GM18907 (cell line): ENCODE measurements at regions not wholly inside any gene's neighbourhood (a gene's known extent, or its start where the extent isn't known, plus 50 kb on each side); places are given as distances from the start of the nearest gene placed in this dataset.

ENCODE experiments used
- ATAC-seq: cut with Tn5 transposase; IDR thresholded peaks from one replicate; pipeline ENCODE4 v1.9.1; 2021; ENCODE audit warnings: mild to moderate bottlenecking, moderate library complexity; ENCODE audit not compliant: unreplicated experiment

GRCh38 chr14:82511399-82511798 is 977.7 kb upstream of the SEL1L start:
- no peak for ATAC-seq

- ATAC-seq, result no peak
Measured at GRCh38 chr14:82520765-82521164, 987.1 kb upstream of the SEL1L start.

- ATAC-seq, result no peak
Measured at GRCh38 chr14:82521191-82521590, 987.5 kb upstream of the SEL1L start.

- no peak for ATAC-seq
Measured at GRCh38 chr14:82528016-82528415, 994.4 kb upstream of the SEL1L start.

- no peak for ATAC-seq
Measured at GRCh38 chr14:82533351-82533750, 999.7 kb upstream of the SEL1L start.

GRCh38 chr14:82536566-82536965 is 1002.9 kb upstream of the SEL1L start:
- ATAC-seq, result no peak

GRCh38 chr14:82537831-82538230 is 1004.2 kb upstream of the SEL1L start:
- ATAC-seq, result no peak

- no peak for ATAC-seq
Measured at GRCh38 chr14:82546401-82546800, 1012.7 kb upstream of the SEL1L start.

- ATAC-seq, result no peak
Measured at GRCh38 chr14:82549306-82549990, 1015.8 kb upstream of the SEL1L start.

- no peak for ATAC-seq
Measured at GRCh38 chr14:82562881-82563280, 1029.2 kb upstream of the SEL1L start.

GRCh38 chr14:82565825-82566224 is 1032.2 kb upstream of the SEL1L start:
- no peak for ATAC-seq

- no peak for ATAC-seq
Measured at GRCh38 chr14:82587226-82587625, 1053.6 kb upstream of the SEL1L start.

GRCh38 chr14:82595466-82595865 is 1061.8 kb upstream of the SEL1L start:
- ATAC-seq, result no peak

GRCh38 chr14:82602794-82603193 is 1069.1 kb upstream of the SEL1L start:
- no peak for ATAC-seq

GRCh38 chr14:82604819-82605218 is 1071.2 kb upstream of the SEL1L start:
- no peak for ATAC-seq

GRCh38 chr14:82621881-82622450 is 1088.3 kb upstream of the SEL1L start:
- no peak for ATAC-seq

GRCh38 chr14:82626156-82627066 is 1092.8 kb upstream of the SEL1L start:
- no peak for ATAC-seq

- no peak for ATAC-seq
Measured at GRCh38 chr14:82635915-82636314, 1102.3 kb upstream of the SEL1L start.

- ATAC-seq, result no peak
Measured at GRCh38 chr14:82636426-82636825, 1102.8 kb upstream of the SEL1L start.

- ATAC-seq, result no peak
Measured at GRCh38 chr14:82641050-82641540, 1107.4 kb upstream of the SEL1L start.

- ATAC-seq, result no peak
Measured at GRCh38 chr14:82642425-82642824, 1108.8 kb upstream of the SEL1L start.
